Epithelial cell of esophagus (primary cell): ENCODE measurements at regions not wholly inside any gene's neighbourhood (a gene's known extent, or its start where the extent isn't known, plus 50 kb on each side); places are given as distances from the start of the nearest gene placed in this dataset.

Experiments
- DNase-seq: peaks from one replicate; pipeline ENCODE4 v3.0.0; 2010; ENCODE audit warnings: low read depth
- H3K4me3 ChIP-seq: 2 replicates; pipeline ENCODE4 v1.5.1; 2011; ENCODE audit warnings: mild to moderate bottlenecking, low read length, control low read depth
- CTCF ChIP-seq: IDR thresholded peaks from 2 replicates; pipeline ENCODE4 v1.5.1; 2011; ENCODE audit warnings: low read depth, mild to moderate bottlenecking, low read length, control low read depth, inconsistent platforms; ENCODE audit not compliant: insufficient read depth; ENCODE audit errors: missing control alignments

DNA sequence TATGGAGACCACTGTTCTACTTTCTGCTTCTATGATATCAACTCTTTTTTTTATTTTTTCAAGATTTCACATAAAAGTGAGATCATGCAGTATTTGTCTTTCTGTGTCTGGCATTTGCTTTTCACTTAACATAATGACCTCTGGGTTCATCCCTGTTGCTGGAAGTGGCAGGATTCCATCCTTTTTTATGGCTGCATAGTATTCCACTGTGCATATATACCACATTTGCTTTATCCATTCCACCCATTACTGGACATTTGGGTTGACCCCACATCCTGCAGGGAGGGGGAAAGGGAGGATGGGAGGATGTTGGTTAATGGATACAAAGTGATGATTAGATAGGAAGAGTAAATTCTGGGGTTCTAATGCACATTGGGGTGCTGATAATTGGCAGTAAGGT lies 80.3 kb upstream of the NPTX2 start:
- H3K4me3 ChIP-seq = no peak overlapping the region
- DNase-seq = no peak
- TF ChIP-seq CTCF = no peak

GRCh38 chr7:98534493-98534892 lies 82.6 kb upstream of the NPTX2 start:
- no peak for TF ChIP-seq CTCF
- DNase-seq = no peak
- H3K4me3 ChIP-seq = no peak overlapping the region

DNA sequence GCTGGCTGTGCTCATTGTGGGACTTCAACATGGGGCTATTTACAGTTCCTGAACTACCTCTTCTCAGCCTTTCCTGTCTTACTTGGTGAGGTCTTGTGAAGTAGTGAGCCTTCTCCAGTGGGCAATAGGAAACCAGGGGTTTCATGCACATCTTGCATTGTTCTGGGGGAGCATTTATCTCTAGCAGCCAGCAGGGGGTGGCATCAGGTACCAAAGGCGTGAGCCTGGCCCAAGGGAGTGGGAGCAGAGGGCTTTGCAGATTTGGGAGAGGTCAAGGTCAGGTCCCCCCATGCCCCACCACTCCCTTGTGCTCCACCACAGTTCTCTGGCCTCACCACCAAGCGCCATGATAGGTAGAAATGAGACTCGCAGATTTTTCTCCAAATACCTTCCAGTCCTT lies 85.4 kb upstream of the NPTX2 start:
- no peak for TF ChIP-seq CTCF
- H3K4me3 ChIP-seq = no peak overlapping the region
- no peak for DNase-seq

- DNase-seq = no peak
- H3K4me3 ChIP-seq = no peak overlapping the region
- TF ChIP-seq CTCF = no peak
These were observed 89.0 kb upstream of the NPTX2 start for GRCh38 chr7:98528079-98528478.

- TF ChIP-seq CTCF = no peak
- no peak for DNase-seq
- no peak overlapping the region for H3K4me3 ChIP-seq
These were observed 91.0 kb upstream of the NPTX2 start for GRCh38 chr7:98526059-98526458.

DNA sequence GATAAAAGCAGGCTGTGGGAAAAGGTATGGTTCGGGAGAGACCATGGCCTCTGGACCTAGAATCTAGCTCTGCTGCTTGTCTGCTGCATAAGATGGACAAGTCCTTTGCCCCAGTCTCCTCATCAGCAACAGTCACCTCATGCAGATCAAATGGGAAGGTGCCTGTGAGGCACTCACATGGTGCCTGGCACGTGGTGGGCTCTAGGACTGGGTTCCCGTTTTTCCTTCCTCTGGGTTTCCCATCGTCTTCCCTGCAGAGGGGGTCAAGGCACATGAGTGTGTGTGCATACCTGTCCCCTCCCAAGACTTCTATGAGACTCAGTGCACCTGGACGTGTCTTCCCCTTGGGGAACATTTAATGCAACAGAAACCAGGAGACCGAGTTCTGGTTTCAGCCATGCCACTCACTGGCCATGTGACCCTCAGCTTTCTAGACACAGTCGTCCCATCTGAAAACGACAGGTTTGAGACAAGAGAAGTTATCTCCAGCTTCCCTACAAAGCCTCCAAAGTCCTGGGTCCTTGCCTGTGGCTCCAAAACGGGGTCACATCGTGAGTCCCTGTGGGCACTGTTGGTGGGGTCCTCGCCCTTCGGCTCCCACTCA lies 95.9 kb upstream of the NPTX2 start:
- no peak for TF ChIP-seq CTCF
- DNase-seq = no peak
- no peak overlapping the region for H3K4me3 ChIP-seq

DNA sequence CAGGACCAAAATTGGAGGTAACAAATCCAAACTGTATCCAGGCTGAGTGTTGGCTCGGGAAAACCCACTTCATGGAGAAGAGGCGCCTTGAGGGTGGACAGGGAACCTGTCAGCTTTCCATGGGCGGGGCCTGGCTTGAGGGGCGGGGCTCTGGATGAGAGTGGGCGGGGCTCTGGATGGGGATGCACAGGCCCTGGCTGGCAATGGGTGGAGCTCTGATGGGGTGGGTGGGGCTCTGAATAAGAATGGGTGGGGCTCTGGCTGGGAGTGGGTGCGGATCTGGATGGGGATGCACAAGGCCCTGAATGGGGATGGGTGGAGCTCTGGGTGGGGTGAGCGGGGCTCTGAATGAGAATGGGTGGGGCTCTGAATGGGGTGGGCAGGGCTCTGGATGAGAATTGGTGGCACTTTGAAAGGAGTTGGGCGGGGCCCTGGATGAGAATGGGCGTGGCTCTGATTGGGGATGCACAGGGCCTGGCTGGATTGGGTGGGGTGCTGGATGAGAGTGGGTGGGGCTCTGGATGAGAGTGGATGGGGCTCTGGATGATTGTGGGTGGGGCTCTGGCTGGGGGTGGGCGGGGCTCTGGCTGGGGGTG lies 96.6 kb upstream of the NPTX2 start:
- no peak for DNase-seq
- no peak overlapping the region for H3K4me3 ChIP-seq
- TF ChIP-seq CTCF = no peak
